Hypothalamus (tissue), 51 donors: ENCODE measurements at regions not wholly inside any gene's neighbourhood (a gene's known extent, or its start where the extent isn't known, plus 50 kb on each side); places are given as distances from the start of the nearest gene placed in this dataset.

ENCODE experiments used
- DNase-seq, 51 donors: peaks; one replicate each; lab custom pipeline; 2025; lab: John Stamatoyannopoulos, UW

- no peak for DNase-seq
Measured at GRCh38 chr2:172200495-172201085, 97.9 kb upstream of the DLX2 start.

DNA sequence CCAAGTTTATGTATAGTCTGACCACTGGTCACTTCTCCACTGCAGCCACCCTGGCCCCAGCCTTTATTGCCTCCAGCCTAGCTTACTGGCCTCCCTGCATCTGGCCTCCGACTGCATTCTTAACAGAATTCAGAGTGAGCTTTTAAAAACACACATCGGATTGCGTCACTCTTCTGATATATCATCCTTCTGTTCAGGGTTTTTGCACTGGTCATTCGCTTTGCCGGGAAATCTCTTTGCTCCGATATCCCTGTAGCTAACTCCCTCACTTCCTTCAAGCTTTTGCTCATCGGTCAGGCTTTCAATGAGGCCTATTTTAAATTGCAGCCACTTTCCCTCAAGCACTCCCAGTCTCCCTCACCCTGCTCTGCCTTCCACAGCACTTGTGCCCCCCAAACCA lies 101.6 kb upstream of the DLX2 start:
- DNase-seq, result no peak

DNA sequence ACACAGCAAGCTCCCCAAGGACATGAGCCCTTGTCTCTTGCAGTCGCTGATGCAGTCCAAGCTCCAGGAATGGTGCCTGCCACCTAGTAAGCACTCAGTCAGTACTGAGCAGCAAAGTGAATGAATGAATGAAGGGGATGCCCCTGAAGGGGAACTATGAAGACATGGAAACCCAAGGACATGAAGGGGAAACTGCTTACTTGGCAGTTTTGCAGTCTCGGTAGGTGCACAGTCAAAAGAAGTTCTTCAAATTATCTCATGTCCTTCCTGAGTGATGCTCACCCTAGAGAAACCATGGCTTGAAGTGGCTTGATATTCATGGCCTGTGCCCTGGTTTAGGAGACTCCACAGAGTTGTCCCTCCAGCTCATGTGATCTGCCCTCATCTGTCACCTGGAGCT lies 102.1 kb upstream of the DLX2 start:
- no peak for DNase-seq

- DNase-seq, result no peak
Measured at GRCh38 chr2:172205292-172205691, 102.6 kb upstream of the DLX2 start.

GRCh38 chr2:172207911-172208310 lies 105.2 kb upstream of the DLX2 start:
- DNase-seq, result no peak

DNA sequence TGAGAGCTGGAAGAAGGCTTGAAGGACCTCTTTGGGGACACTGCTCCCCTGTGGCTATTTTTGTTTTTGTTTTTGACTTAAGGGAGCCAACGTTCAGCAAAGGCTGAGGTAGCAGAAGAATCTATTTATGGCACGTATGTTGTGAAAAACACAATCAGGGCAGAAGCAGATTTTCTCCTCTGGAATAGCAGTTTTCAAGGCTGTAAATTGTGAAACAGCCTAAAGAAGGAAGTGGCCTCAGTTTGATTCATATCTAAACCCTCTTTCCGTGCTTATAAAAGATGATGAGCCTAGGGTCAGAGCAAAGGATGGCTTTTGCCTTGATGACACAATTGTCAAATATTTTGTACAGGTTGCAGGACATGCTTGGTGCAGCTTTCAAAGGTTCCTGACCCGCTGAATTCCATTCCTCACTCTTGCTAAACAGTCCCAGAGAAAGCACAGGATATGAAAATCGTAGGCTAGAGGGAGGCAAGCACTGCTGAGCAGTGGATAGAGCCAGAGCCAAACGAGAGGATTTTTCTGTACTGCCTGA lies 106.2 kb upstream of the DLX2 start:
- DNase-seq, result no peak

- no peak for DNase-seq
Measured at GRCh38 chr2:172210599-172210998, 107.9 kb upstream of the DLX2 start.

DNA sequence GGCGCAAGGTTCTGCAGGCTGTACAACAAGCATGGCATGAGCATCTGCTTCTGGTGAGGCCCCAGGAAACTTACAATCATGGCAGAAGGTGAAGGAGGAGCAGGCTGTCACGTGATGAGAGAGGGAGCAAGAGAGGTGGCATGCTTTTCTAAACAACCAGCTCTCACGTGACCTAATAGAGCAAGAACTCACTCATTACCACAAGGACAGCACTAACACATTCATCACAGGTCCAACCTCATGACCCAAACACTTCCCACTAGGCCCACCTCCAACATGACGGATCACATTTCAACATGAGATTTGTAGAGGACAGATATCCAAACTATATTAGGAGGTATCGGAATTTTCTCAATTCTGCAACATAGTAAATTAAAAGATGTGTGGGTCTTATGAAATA lies 108.8 kb upstream of the DLX2 start:
- no peak for DNase-seq

- no peak for DNase-seq
Measured at GRCh38 chr2:172213116-172213860, 110.6 kb upstream of the DLX2 start.

- no peak for DNase-seq
Measured at GRCh38 chr2:172214252-172214651, 111.6 kb upstream of the DLX2 start.

GRCh38 chr2:172215172-172215935 lies 112.7 kb upstream of the DLX2 start:
- DNase-seq, result peak in 6 of 51 donors; percentile 8 to 66 (median 14)

GRCh38 chr2:172215936-172216335 lies 113.2 kb upstream of the DLX2 start:
- DNase-seq, result no peak

- DNase-seq, result no peak
Measured at GRCh38 chr2:172216477-172216876, 113.8 kb upstream of the DLX2 start.

- DNase-seq, result no peak
Measured at GRCh38 chr2:172219201-172219600, 116.5 kb upstream of the DLX2 start.

- DNase-seq, result no peak
Measured at GRCh38 chr2:172220121-172220520, 117.4 kb upstream of the DLX2 start.

DNA sequence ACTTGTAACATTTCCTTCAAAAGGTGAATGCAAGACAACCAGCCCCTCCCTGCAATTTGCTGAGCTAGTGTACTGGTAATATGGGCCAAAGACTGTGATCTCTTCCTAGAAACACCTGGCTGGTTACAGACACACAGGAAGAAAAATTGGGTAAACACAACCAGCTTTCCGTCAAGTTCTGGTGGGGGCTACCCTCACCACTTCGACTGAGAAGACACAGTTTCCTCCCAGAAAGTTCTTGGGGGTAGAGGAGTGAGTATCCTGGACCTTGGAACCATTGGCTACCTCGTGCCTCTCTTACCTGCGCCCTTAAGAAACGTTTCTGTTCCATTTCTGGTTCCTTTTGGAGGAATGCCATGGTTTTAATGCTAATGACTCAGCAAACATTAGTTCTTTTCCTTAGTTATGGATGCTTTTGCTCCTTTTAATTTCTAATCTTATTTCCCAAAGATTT lies 120.9 kb upstream of the DLX2 start:
- no peak for DNase-seq

DNA sequence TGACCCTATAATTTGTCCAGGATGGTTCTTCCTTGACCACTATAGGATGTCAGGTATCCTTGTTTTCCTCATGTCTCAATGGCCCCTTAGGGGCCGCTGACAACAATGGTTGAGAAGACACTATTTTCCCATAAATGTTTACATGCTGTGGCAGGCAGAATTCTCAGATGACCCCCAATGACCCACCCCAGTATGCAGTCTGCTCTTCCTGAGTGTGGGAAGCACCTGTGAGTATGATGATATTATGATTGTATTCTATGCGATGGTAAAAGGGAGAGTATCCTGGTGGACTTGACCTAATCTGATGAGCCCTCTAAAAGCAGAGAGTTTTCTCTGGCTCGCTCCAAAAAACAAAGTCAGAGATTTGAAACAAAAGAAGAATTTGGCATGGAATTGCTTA lies 123.1 kb upstream of the DLX2 start:
- no peak for DNase-seq

GRCh38 chr2:172226244-172227061 lies 123.8 kb upstream of the DLX2 start:
- DNase-seq, result no peak

GRCh38 chr2:172227719-172228118 lies 125.0 kb upstream of the DLX2 start:
- no peak for DNase-seq

- peak in 1 of 51 donors; percentile 9 for DNase-seq
Measured at GRCh38 chr2:172228177-172228808, 125.6 kb upstream of the DLX2 start.
